ENCODE measurements at regions not wholly inside any gene's neighbourhood (a gene's known extent, or its start where the extent isn't known, plus 50 kb on each side); places are given as distances from the start of the nearest gene placed in this dataset.

DNA sequence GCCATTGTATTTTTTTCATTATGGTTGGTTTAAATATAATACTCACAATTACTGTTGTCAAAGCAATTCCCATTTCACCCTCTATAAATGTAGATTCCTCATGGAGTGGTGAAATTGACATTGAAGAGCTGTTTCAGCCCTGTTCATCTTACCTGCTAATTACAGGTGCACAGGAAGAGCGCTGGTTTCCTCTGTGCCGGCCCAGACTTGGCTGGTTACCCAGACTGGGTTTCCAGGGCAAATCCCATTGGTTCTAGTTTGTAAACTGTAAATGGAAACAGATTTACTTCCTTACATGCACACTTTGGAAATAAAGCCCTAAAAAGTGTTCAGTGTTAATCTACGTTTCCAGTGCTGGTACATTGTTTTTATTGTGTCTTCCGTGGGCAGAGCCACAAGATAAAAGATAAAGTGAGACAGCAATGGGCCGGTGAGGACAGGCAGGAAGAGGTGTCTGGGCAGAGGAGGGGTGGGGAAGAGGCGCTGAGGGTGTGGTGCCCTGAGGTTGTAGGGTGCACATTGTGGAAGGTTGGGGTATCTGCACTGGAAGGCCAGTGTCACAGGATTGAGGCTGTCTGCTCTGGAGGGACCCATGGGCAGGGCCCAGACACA is 71.6 kb upstream of the ZPBP start:
- peak; percentile 32 for DNase-seq

GRCh38 chr7:50160206-50160605 is 67.2 kb upstream of the ZPBP start:
- DNase-seq = no peak

- DNase-seq = no peak
These were observed 66.1 kb upstream of the ZPBP start for GRCh38 chr7:50159154-50159553.

- DNase-seq = peak; percentile 42
These were observed 63.7 kb upstream of the ZPBP start for GRCh38 chr7:50156706-50157105.

DNA sequence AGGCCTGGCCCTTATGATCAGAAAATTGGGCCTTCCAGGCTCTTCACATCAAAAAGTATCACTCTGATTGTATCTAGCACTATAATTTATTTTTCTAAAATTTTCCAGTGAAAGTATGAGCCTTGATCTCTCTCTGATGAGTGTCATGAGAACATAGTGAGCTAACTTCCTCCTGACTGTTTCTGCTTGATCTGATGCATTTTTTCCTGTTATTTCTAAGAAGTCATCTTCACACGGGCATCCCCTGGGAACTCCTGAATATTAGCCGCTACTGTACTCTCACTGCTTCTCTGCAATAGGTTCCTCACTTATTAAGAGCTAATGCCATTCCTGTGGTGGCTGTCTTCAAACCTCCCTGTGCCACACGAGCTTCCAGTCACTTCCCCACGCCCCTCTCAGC is 63.1 kb upstream of the ZPBP start:
- no peak for DNase-seq

DNA sequence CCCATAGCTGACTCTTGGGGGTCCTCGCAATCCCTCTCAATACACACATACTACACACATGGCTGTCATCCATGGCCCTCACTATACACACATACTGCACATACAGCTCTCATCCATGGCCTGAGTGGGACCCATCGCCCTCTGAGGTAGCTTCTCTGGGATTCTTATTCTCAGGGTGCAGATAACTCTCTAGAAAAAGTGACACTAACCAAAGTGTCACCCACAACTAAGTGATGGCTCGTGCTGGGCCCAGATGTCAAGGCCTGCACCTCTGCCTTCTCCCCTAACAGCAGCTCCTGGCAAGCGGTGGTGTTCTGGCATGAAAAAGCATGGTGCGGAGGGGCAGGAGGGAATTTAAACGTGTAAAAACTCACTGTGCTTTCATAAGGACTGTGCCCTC is 62.7 kb upstream of the ZPBP start:
- DNase-seq = no peak

- DNase-seq = no peak
These were observed 60.9 kb upstream of the ZPBP start for GRCh38 chr7:50153995-50154394.

- no peak for DNase-seq
These were observed 60.1 kb upstream of the ZPBP start for GRCh38 chr7:50153148-50153547.

DNA sequence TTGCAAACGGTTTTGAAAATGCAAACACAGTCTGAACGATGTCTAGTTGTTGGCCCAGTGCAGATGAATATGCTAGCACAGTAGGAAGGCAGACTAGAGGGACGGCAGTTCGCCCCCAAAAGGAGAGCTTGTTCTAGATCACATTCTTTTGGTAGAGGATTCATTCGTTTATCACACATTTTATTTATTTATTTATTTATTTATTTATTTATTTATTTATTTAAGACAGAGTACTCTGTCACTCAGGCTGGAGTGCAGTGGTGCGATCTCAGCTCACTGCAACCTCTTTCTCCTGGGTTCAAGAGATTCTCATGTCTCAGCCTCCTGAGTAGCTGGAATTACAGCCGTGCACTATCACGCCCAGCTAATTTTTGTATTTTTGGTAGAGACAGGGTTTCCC is 59.4 kb upstream of the ZPBP start:
- no peak for DNase-seq

- DNase-seq = no peak
These were observed 58.6 kb upstream of the ZPBP start for GRCh38 chr7:50151661-50152060.

DNA sequence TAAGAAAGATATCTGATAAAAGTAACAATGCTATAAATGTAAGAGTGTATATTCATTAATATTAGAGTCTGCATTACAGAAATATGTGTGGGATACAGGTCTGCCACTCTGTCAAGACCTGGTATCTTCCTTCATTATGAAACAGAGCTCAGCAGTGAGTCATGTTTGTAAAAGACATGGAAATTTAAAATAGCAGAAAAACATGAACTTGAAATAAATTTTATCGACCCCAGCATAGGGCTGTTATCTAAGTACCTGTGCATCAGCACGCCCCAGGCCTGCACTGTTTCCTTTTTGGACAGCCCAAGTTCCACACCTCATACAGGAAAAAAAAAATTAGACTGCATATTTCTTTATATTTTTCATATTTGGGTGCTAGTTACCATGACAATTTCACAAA is 58.0 kb upstream of the ZPBP start:
- DNase-seq = no peak

- DNase-seq = no peak
These were observed 56.3 kb upstream of the ZPBP start for GRCh38 chr7:50149369-50149768.

GRCh38 chr7:50147951-50148808 is 55.1 kb upstream of the ZPBP start:
- no peak for DNase-seq

- no peak for DNase-seq
These were observed 53.6 kb upstream of the ZPBP start for GRCh38 chr7:50146692-50147091.

DNA sequence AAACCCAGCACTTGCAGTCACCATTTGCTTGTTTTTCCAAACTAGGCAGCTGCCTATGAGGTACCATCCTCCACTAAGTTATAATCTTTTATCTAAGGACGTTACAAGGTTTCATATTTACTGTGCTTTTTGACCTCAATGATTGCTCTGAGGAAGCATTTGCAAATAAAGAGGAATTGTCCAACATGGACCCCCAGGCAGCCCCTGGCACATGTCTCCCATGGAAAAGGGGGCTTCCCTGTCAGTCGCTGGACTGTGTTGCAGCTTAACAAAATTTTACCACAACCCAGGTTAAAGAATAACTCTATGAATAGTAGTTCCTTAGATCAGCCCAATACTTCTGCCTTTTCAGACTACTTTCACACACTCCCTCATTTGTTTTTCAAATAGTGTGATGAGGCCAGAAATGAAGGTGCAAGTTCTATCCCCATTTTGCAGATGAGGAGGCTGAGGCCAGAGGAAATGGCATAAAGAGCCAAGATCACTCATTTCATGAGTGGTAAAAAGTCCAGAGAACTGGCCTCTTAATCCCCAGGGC is 52.8 kb upstream of the ZPBP start:
- no peak for DNase-seq

DNA sequence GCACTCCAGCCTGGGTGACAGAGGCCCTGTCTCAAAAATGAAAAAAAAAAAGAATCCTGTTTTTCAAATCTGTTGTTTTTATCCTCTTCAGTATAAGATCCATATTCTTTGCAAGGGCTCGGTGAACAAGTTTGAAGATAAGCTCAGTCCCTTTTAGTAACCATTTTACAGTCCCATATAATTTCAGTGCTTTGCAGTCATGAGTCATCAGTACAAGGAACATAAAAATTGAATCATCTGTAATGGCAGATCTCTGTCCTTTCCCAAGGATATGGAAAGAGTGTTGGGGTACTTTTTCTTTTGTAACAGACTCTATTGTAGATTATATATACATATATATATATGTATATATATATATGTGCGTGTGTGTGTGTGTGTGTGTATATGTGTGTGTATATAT is 52.2 kb upstream of the ZPBP start:
- no peak for DNase-seq

Data from hematopoietic multipotent progenitor cell treated with erythropoietin and hydrocortisone succinate and interleukin-3 and kit ligand, for 6 days (in vitro differentiated cells).